ENCODE measurements at regions not wholly inside any gene's neighbourhood (a gene's known extent, or its start where the extent isn't known, plus 50 kb on each side); places are given as distances from the start of the nearest gene placed in this dataset.

- no peaks in the 10 kb centered on the region for H4K20me1 ChIP-seq (ENCODE audit: insufficient read depth, low read length)
- no peak overlapping the region for H2BK20ac ChIP-seq (ENCODE audit: low read depth, low read length)
- ChIA-PET CTCF (no interaction called here), POLR2A (ENCODE audit: unreplicated experiment) (no interaction called here)
- H2BK15ac ChIP-seq (ENCODE audit: low read depth, low read length) = no peak overlapping the region
- H4K8ac ChIP-seq (ENCODE audit: low read depth in 2 of 2, low read length in 2 of 2) = no peak overlapping the region
- no peak overlapping the region for H2AK9ac ChIP-seq (replicated peaks; ENCODE audit: low read depth, low read length, poor library complexity)
- no peak overlapping the region for H3K23ac ChIP-seq (ENCODE audit: low read depth, low read length)
- no peak overlapping the region for H2BK5ac ChIP-seq (ENCODE audit: low read depth, low read length, poor library complexity, severe bottlenecking)
- no peak for DNase-seq
- no peak overlapping the region for H4K91ac ChIP-seq (ENCODE audit: insufficient read depth, low read depth, low read length)
- H3K36me3 ChIP-seq (ENCODE audit: control insufficient read depth, insufficient read depth, low read length) = no peaks in the 10 kb centered on the region
- H2BK120ac ChIP-seq (ENCODE audit: low read depth, low read length) = no peak overlapping the region
- H3K4me2 ChIP-seq (ENCODE audit: low read depth, low read length) = no peak overlapping the region
- no peak overlapping the region for H3K56ac ChIP-seq (ENCODE audit: extremely low read depth, insufficient read depth, low read length)
- dilution Hi-C loops (cut with HindIII; ENCODE audit: low sequenced_read_pairs, unreplicated experiment) = no loop called here
- no peak overlapping the region for H3K9ac ChIP-seq (ENCODE audit: low read depth, low read length)
- H3K79me1 ChIP-seq (ENCODE audit: low read depth in 1 of 2, low read length in 2 of 2) = no peaks in the 10 kb centered on the region
- H3K27me3 ChIP-seq (ENCODE audit: control insufficient read depth, insufficient read depth, low read length) = no peaks in the 10 kb centered on the region
- no peaks in the 10 kb centered on the region for H3K9me1 ChIP-seq (ENCODE audit: insufficient read depth, low read length)
- no peak overlapping the region for H3K4me3 ChIP-seq (ENCODE audit: insufficient read depth, low read depth, low read length)
- no peak overlapping the region for H3K27ac ChIP-seq (ENCODE audit: insufficient read depth, low read length)
- no peak overlapping the region for H3K14ac ChIP-seq (replicated peaks; ENCODE audit: low read depth, low read length)
- in situ Hi-C loops (cut with MboI; ENCODE audit: low sequenced_read_pairs) = no loop called here
- intact Hi-C loops (cut with micrococcal nuclease) = no loop called here
- no TSS peak for BruUV-seq (replicated peaks)
- H2AFZ ChIP-seq (replicated peaks; ENCODE audit: low read length, poor library complexity) = no peak overlapping the region
- WGBS, 2 experiments (ENCODE audit: extremely low coverage in 2 of 2, insufficient read length in 1 of 2) = no CpG with 5 or more reads among the region's 4 CpGs
- no peak overlapping the region for H2AK5ac ChIP-seq (ENCODE audit: low read depth, low read length)
- TF ChIP-seq CTCF (conservative IDR thresholded peaks at IDR 0.05; ENCODE audit: low read depth, low read length) (no peak), CHD1 (IDR thresholded peaks at IDR 0.05; ENCODE audit: low read depth, low read length) (no peak), MAZ (IDR thresholded peaks at IDR 0.05; ENCODE audit: borderline replicate concordance, low read depth, low read length) (no peak), SMC3 (IDR thresholded peaks at IDR 0.05; ENCODE audit: low read depth, low read length) (no peak), BHLHE40 (IDR thresholded peaks at IDR 0.05; ENCODE audit: low read depth, low read length) (no peak), POLR2A (IDR thresholded peaks at IDR 0.05; ENCODE audit: low read depth, low read length) (no peak), RCOR1 (IDR thresholded peaks at IDR 0.05; ENCODE audit: insufficient replicate concordance, low read length) (no peak), CEBPB (IDR thresholded peaks at IDR 0.05; ENCODE audit: low read depth, low read length) (no peak), MXI1 (IDR thresholded peaks at IDR 0.05; ENCODE audit: borderline replicate concordance, low read depth, low read length) (no peak), USF2 (IDR thresholded peaks at IDR 0.05; ENCODE audit: low read depth, low read length) (no peak), MAFK (IDR thresholded peaks at IDR 0.05; ENCODE audit: low read depth, low read length) (no peak), ELK1 (IDR thresholded peaks at IDR 0.05; ENCODE audit: borderline replicate concordance, low read depth, low read length) (no peak), NFE2L2 (IDR thresholded peaks at IDR 0.05; ENCODE audit: low read depth, low read length) (no peak), FOS (IDR thresholded peaks at IDR 0.05; ENCODE audit: low read depth, low read length) (no peak), RFX5 (IDR thresholded peaks at IDR 0.05; ENCODE audit: low read depth, low read length) (no peak), RAD21 (IDR thresholded peaks at IDR 0.05; ENCODE audit: low read length) (no peak)
- H3K4me1 ChIP-seq (ENCODE audit: control insufficient read depth, insufficient read depth, low read length) = no peaks in the 10 kb centered on the region
- no peaks in the 10 kb centered on the region for H3K9me3 ChIP-seq (ENCODE audit: control insufficient read depth, insufficient read depth, low read length)
- no peak for ATAC-seq (ENCODE audit: low read depth)
- H4K5ac ChIP-seq (ENCODE audit: low read depth, low read length) = no peak overlapping the region
- no peak overlapping the region for H3K18ac ChIP-seq (ENCODE audit: low read depth, low read length)
- H3K4ac ChIP-seq (ENCODE audit: low read depth, low read length) = no peak overlapping the region
Measured at GRCh38 chr5:89628876-89629635, 746.1 kb upstream of the MEF2C start.
